22Rv1 (cell line): ENCODE measurements at regions not wholly inside any gene's neighbourhood (a gene's known extent, or its start where the extent isn't known, plus 50 kb on each side); places are given as distances from the start of the nearest gene placed in this dataset.
"Not testable (repeated sequence)": the region's sequence is repeated elsewhere in the genome, so short reads cannot be mapped to it uniquely, and the experiment has no call there.

Experiments
- ZFX ChIP-seq: fragments of 450-650 bp; IDR thresholded peaks from 2 replicates; pipeline ENCODE4 v1.6.1; 2017; ENCODE audit warnings: antibody characterized with exemption, borderline replicate concordance
- TF ChIP-seq, protein P1 (sequence below): fragments of 450-650 bp; IDR thresholded peaks from 2 replicates; pipeline ENCODE4 v1.5.1; 2017; ENCODE audit warnings: mild to moderate bottlenecking

DNA sequence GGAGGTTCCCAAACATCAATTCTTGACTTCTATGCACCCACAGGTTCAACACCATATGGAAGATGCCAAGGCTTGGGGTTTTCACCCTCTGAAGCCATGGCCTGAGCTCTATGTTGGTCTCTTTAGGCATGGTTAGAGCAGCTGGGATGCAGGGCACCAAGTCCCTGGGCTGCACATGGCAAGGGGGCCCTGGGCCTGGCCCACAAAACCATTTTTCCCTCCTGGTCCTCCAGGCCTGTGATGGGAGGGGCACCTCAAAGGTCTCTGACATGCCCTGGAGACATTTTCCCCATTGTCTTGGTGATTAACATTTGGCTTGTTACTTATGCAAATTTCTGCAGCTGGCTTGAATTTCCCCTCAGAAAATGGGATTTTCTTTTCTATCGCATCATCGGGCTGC, 480.5 kb upstream of the IRAK1BP1 start:
- TF ChIP-seq, protein P1, sequence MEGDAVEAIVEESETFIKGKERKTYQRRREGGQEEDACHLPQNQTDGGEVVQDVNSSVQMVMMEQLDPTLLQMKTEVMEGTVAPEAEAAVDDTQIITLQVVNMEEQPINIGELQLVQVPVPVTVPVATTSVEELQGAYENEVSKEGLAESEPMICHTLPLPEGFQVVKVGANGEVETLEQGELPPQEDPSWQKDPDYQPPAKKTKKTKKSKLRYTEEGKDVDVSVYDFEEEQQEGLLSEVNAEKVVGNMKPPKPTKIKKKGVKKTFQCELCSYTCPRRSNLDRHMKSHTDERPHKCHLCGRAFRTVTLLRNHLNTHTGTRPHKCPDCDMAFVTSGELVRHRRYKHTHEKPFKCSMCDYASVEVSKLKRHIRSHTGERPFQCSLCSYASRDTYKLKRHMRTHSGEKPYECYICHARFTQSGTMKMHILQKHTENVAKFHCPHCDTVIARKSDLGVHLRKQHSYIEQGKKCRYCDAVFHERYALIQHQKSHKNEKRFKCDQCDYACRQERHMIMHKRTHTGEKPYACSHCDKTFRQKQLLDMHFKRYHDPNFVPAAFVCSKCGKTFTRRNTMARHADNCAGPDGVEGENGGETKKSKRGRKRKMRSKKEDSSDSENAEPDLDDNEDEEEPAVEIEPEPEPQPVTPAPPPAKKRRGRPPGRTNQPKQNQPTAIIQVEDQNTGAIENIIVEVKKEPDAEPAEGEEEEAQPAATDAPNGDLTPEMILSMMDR: not testable (repeated sequence)
- TF ChIP-seq ZFX: not testable (repeated sequence)
